K562 (cell line): ENCODE measurements at regions not wholly inside any gene's neighbourhood (a gene's known extent, or its start where the extent isn't known, plus 50 kb on each side); places are given as distances from the start of the nearest gene placed in this dataset.

Source experiments
- PHB ChIP-seq: fragments of 250-450 bp; sonication (Bioruptor Pico); IDR thresholded peaks from 2 replicates; pipeline ENCODE4 v1.5.0; 2021
- POLR3A ChIP-seq: IDR thresholded peaks from 2 replicates; pipeline ENCODE4 v1.6.1; 2011; ENCODE audit warnings: borderline replicate concordance, mild to moderate bottlenecking, moderate library complexity; ENCODE audit not compliant: insufficient read length, insufficient read depth; ENCODE audit errors: extremely low read depth
- SMARCE1 ChIP-seq: fragments of 450-650 bp; IDR thresholded peaks from 2 replicates; pipeline ENCODE4 v1.7.1; 2016; ENCODE audit warnings: mild to moderate bottlenecking
- ZNF77 ChIP-seq: fragments of 250-450 bp; sonication (Bioruptor Pico); IDR thresholded peaks from 2 replicates; pipeline ENCODE4 v1.5.0; 2020
- TF ChIP-seq, protein P1 (sequence below), 2 experiments: fragments of 450-650 bp; IDR thresholded peaks; 2 replicates each; pipeline ENCODE4 v1.6.1; 2018; ENCODE audit warnings: mild to moderate bottlenecking in 2 of 2, low read depth in 1 of 2; ENCODE audit not compliant: partially characterized antibody in 2 of 2
- TF ChIP-seq, protein P2 (sequence below): fragments of 450-650 bp; IDR thresholded peaks from 2 replicates; pipeline ENCODE4 v1.6.1; 2016; ENCODE audit warnings: mild to moderate bottlenecking, moderate library complexity
- TF ChIP-seq, protein P3 (sequence below): fragments of 250-450 bp; sonication (Bioruptor Pico); IDR thresholded peaks from 2 replicates; pipeline ENCODE4 v1.4.0; 2020; ENCODE audit warnings: mild to moderate bottlenecking

DNA sequence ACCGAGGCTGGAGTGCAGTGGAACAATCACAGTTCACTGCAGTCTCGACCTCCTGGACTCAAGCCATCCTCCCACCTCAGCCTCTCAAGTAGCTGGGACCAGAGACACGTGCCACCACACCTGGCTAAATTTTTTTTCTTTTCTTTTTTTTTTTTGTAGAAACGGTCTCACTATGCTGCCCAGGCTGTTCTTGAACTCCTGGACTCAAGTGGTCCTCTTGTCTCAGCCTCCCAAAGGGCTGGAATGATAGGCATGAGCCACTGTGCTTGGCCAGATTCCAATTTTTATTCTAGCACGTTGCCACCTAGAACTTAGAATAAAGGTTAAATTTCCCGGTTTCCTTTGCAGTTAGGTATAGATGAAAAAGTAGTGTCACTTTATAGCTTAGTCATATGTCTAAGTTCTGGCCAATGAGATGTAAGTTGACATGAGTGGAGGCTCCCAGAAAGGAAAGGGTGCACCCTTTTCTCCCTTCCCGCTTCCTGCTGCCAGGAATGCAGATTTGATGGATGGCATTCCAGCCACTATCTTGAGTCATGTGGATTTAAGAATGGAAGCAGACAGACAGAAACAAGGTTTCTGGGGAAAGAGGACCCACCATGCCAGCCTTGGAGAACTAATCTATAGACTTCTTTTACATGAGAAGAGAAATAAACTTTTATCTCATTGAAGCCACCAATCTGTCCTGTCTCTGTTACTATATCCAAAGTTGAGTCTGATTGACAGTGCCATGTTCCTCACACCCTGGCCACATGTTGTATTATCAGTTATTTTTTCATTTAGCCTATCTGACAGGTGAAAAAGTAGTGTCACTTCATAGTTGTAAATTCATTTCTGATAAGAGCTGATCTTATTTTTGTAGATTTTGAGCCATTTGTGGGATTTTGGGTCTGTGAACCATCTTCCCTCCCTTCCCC is 60.6 kb upstream of the NCOA3 start (continued):
- TF ChIP-seq, protein P1, sequence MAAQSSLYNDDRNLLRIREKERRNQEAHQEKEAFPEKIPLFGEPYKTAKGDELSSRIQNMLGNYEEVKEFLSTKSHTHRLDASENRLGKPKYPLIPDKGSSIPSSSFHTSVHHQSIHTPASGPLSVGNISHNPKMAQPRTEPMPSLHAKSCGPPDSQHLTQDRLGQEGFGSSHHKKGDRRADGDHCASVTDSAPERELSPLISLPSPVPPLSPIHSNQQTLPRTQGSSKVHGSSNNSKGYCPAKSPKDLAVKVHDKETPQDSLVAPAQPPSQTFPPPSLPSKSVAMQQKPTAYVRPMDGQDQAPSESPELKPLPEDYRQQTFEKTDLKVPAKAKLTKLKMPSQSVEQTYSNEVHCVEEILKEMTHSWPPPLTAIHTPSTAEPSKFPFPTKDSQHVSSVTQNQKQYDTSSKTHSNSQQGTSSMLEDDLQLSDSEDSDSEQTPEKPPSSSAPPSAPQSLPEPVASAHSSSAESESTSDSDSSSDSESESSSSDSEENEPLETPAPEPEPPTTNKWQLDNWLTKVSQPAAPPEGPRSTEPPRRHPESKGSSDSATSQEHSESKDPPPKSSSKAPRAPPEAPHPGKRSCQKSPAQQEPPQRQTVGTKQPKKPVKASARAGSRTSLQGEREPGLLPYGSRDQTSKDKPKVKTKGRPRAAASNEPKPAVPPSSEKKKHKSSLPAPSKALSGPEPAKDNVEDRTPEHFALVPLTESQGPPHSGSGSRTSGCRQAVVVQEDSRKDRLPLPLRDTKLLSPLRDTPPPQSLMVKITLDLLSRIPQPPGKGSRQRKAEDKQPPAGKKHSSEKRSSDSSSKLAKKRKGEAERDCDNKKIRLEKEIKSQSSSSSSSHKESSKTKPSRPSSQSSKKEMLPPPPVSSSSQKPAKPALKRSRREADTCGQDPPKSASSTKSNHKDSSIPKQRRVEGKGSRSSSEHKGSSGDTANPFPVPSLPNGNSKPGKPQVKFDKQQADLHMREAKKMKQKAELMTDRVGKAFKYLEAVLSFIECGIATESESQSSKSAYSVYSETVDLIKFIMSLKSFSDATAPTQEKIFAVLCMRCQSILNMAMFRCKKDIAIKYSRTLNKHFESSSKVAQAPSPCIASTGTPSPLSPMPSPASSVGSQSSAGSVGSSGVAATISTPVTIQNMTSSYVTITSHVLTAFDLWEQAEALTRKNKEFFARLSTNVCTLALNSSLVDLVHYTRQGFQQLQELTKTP (IDR thresholded peaks at IDR 0.05; ENCODE audit: low read depth in 1 of 2, partially characterized antibody in 2 of 2) = no peak
- TF ChIP-seq, protein P2, sequence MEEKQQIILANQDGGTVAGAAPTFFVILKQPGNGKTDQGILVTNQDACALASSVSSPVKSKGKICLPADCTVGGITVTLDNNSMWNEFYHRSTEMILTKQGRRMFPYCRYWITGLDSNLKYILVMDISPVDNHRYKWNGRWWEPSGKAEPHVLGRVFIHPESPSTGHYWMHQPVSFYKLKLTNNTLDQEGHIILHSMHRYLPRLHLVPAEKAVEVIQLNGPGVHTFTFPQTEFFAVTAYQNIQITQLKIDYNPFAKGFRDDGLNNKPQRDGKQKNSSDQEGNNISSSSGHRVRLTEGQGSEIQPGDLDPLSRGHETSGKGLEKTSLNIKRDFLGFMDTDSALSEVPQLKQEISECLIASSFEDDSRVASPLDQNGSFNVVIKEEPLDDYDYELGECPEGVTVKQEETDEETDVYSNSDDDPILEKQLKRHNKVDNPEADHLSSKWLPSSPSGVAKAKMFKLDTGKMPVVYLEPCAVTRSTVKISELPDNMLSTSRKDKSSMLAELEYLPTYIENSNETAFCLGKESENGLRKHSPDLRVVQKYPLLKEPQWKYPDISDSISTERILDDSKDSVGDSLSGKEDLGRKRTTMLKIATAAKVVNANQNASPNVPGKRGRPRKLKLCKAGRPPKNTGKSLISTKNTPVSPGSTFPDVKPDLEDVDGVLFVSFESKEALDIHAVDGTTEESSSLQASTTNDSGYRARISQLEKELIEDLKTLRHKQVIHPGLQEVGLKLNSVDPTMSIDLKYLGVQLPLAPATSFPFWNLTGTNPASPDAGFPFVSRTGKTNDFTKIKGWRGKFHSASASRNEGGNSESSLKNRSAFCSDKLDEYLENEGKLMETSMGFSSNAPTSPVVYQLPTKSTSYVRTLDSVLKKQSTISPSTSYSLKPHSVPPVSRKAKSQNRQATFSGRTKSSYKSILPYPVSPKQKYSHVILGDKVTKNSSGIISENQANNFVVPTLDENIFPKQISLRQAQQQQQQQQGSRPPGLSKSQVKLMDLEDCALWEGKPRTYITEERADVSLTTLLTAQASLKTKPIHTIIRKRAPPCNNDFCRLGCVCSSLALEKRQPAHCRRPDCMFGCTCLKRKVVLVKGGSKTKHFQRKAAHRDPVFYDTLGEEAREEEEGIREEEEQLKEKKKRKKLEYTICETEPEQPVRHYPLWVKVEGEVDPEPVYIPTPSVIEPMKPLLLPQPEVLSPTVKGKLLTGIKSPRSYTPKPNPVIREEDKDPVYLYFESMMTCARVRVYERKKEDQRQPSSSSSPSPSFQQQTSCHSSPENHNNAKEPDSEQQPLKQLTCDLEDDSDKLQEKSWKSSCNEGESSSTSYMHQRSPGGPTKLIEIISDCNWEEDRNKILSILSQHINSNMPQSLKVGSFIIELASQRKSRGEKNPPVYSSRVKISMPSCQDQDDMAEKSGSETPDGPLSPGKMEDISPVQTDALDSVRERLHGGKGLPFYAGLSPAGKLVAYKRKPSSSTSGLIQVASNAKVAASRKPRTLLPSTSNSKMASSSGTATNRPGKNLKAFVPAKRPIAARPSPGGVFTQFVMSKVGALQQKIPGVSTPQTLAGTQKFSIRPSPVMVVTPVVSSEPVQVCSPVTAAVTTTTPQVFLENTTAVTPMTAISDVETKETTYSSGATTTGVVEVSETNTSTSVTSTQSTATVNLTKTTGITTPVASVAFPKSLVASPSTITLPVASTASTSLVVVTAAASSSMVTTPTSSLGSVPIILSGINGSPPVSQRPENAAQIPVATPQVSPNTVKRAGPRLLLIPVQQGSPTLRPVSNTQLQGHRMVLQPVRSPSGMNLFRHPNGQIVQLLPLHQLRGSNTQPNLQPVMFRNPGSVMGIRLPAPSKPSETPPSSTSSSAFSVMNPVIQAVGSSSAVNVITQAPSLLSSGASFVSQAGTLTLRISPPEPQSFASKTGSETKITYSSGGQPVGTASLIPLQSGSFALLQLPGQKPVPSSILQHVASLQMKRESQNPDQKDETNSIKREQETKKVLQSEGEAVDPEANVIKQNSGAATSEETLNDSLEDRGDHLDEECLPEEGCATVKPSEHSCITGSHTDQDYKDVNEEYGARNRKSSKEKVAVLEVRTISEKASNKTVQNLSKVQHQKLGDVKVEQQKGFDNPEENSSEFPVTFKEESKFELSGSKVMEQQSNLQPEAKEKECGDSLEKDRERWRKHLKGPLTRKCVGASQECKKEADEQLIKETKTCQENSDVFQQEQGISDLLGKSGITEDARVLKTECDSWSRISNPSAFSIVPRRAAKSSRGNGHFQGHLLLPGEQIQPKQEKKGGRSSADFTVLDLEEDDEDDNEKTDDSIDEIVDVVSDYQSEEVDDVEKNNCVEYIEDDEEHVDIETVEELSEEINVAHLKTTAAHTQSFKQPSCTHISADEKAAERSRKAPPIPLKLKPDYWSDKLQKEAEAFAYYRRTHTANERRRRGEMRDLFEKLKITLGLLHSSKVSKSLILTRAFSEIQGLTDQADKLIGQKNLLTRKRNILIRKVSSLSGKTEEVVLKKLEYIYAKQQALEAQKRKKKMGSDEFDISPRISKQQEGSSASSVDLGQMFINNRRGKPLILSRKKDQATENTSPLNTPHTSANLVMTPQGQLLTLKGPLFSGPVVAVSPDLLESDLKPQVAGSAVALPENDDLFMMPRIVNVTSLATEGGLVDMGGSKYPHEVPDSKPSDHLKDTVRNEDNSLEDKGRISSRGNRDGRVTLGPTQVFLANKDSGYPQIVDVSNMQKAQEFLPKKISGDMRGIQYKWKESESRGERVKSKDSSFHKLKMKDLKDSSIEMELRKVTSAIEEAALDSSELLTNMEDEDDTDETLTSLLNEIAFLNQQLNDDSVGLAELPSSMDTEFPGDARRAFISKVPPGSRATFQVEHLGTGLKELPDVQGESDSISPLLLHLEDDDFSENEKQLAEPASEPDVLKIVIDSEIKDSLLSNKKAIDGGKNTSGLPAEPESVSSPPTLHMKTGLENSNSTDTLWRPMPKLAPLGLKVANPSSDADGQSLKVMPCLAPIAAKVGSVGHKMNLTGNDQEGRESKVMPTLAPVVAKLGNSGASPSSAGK = no peak
- no peak for TF ChIP-seq PHB (CRISPR knock-in tag)
- TF ChIP-seq ZNF77 (CRISPR knock-in tag) = no peak
- TF ChIP-seq POLR3A = no peak
- TF ChIP-seq, protein P3, sequence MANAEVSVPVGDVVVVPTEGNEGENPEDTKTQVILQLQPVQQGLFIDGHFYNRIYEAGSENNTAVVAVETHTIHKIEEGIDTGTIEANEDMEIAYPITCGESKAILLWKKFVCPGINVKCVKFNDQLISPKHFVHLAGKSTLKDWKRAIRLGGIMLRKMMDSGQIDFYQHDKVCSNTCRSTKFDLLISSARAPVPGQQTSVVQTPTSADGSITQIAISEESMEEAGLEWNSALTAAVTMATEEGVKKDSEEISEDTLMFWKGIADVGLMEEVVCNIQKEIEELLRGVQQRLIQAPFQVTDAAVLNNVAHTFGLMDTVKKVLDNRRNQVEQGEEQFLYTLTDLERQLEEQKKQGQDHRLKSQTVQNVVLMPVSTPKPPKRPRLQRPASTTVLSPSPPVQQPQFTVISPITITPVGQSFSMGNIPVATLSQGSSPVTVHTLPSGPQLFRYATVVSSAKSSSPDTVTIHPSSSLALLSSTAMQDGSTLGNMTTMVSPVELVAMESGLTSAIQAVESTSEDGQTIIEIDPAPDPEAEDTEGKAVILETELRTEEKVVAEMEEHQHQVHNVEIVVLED (CRISPR knock-in tag) = no peak
- TF ChIP-seq SMARCE1 = no peak
